ENCODE measurements at regions not wholly inside any gene's neighbourhood (a gene's known extent, or its start where the extent isn't known, plus 50 kb on each side); places are given as distances from the start of the nearest gene placed in this dataset.

- H3K4me3 ChIP-seq (ENCODE audit: low read depth in 1 of 2, low read length in 2 of 2) = no peak overlapping the region
- ATAC-seq (ENCODE audit: insufficient read depth, low read depth) (no peak), DNase-seq (no peak)
- H3K9ac ChIP-seq (ENCODE audit: low read depth, low read length) = no peak overlapping the region
- H4K20me1 ChIP-seq (ENCODE audit: insufficient read depth, low read length) = no peaks in the 10 kb centered on the region
- no peaks in the 10 kb centered on the region for H3K27me3 ChIP-seq (ENCODE audit: insufficient read depth, low read length, poor library complexity)
- no peak overlapping the region for H3K27ac ChIP-seq (ENCODE audit: low read length)
- no peaks in the 10 kb centered on the region for H3K36me3 ChIP-seq (ENCODE audit: insufficient read depth, low read length)
- TF ChIP-seq EZH2 (IDR thresholded peaks at IDR 0.05; ENCODE audit: borderline replicate concordance, low read depth, low read length, severe bottlenecking) (no peak), CTCF (IDR thresholded peaks at IDR 0.05; ENCODE audit: borderline replicate concordance, extremely low read depth, low read length, poor library complexity, severe bottlenecking) (no peak)
- no peak overlapping the region for H3K4me2 ChIP-seq (ENCODE audit: insufficient read depth, low read length)
- no peaks in the 10 kb centered on the region for H3K79me2 ChIP-seq (ENCODE audit: insufficient read depth, low read length)
- no peak overlapping the region for H2AFZ ChIP-seq (ENCODE audit: low read depth, low read length)
- H3K4me1 ChIP-seq (ENCODE audit: insufficient read depth, low read length) = no peaks in the 10 kb centered on the region
- peaks cover 7% of the 10 kb centered on the region for H3K9me3 ChIP-seq (ENCODE audit: insufficient read depth, low read length, severe bottlenecking)
Measured at GRCh38 chr5:2311851-2312250, 429.1 kb upstream of the IRX4 start.

- no peak overlapping the region for H3K9ac ChIP-seq (ENCODE audit: low read depth, low read length)
- H3K4me3 ChIP-seq (ENCODE audit: low read depth in 1 of 2, low read length in 2 of 2) = no peak overlapping the region
- no peaks in the 10 kb centered on the region for H4K20me1 ChIP-seq (ENCODE audit: insufficient read depth, low read length)
- no peaks in the 10 kb centered on the region for H3K27me3 ChIP-seq (ENCODE audit: insufficient read depth, low read length, poor library complexity)
- TF ChIP-seq CTCF (IDR thresholded peaks at IDR 0.05; ENCODE audit: borderline replicate concordance, extremely low read depth, low read length, poor library complexity, severe bottlenecking) (no peak), EZH2 (IDR thresholded peaks at IDR 0.05; ENCODE audit: borderline replicate concordance, low read depth, low read length, severe bottlenecking) (no peak)
- peaks cover 7% of the 10 kb centered on the region for H3K9me3 ChIP-seq (ENCODE audit: insufficient read depth, low read length, severe bottlenecking)
- no peaks in the 10 kb centered on the region for H3K79me2 ChIP-seq (ENCODE audit: insufficient read depth, low read length)
- H2AFZ ChIP-seq (ENCODE audit: low read depth, low read length) = no peak overlapping the region
- H3K4me1 ChIP-seq (ENCODE audit: insufficient read depth, low read length) = no peaks in the 10 kb centered on the region
- DNase-seq (no peak), ATAC-seq (ENCODE audit: insufficient read depth, low read depth) (no peak)
- no peak overlapping the region for H3K27ac ChIP-seq (ENCODE audit: low read length)
- no peak overlapping the region for H3K4me2 ChIP-seq (ENCODE audit: insufficient read depth, low read length)
- no peaks in the 10 kb centered on the region for H3K36me3 ChIP-seq (ENCODE audit: insufficient read depth, low read length)
Measured at GRCh38 chr5:2310946-2311345, 428.2 kb upstream of the IRX4 start.

GRCh38 chr5:2307631-2308030 lies 424.9 kb upstream of the IRX4 start:
- Histone ChIP-seq H3K9me3 (ENCODE audit: insufficient read depth, low read length, severe bottlenecking) (no peaks in the 10 kb centered on the region), H4K20me1 (ENCODE audit: insufficient read depth, low read length) (no peaks in the 10 kb centered on the region), H2AFZ (ENCODE audit: low read depth, low read length) (no peak overlapping the region), H3K4me1 (ENCODE audit: insufficient read depth, low read length) (no peaks in the 10 kb centered on the region), H3K27ac (ENCODE audit: low read length) (no peak overlapping the region), H3K36me3 (ENCODE audit: insufficient read depth, low read length) (no peaks in the 10 kb centered on the region), H3K27me3 (ENCODE audit: insufficient read depth, low read length, poor library complexity) (no peaks in the 10 kb centered on the region), H3K9ac (ENCODE audit: low read depth, low read length) (no peak overlapping the region), H3K4me3 (ENCODE audit: low read depth in 1 of 2, low read length in 2 of 2) (no peak overlapping the region), H3K79me2 (ENCODE audit: insufficient read depth, low read length) (no peaks in the 10 kb centered on the region), H3K4me2 (ENCODE audit: insufficient read depth, low read length) (no peak overlapping the region)
- TF ChIP-seq CTCF (IDR thresholded peaks at IDR 0.05; ENCODE audit: borderline replicate concordance, extremely low read depth, low read length, poor library complexity, severe bottlenecking) = no peak
- no peak for TF ChIP-seq EZH2 (IDR thresholded peaks at IDR 0.05; ENCODE audit: borderline replicate concordance, low read depth, low read length, severe bottlenecking)
- no peak for DNase-seq
- ATAC-seq (ENCODE audit: insufficient read depth, low read depth) = no peak

- H3K79me2 ChIP-seq (ENCODE audit: insufficient read depth, low read length) = no peaks in the 10 kb centered on the region
- no peaks in the 10 kb centered on the region for H4K20me1 ChIP-seq (ENCODE audit: insufficient read depth, low read length)
- no peak overlapping the region for H2AFZ ChIP-seq (ENCODE audit: low read depth, low read length)
- no peak for DNase-seq
- H3K36me3 ChIP-seq (ENCODE audit: insufficient read depth, low read length) = no peaks in the 10 kb centered on the region
- no peak overlapping the region for H3K4me2 ChIP-seq (ENCODE audit: insufficient read depth, low read length)
- H3K27me3 ChIP-seq (ENCODE audit: insufficient read depth, low read length, poor library complexity) = no peaks in the 10 kb centered on the region
- no peaks in the 10 kb centered on the region for H3K4me1 ChIP-seq (ENCODE audit: insufficient read depth, low read length)
- TF ChIP-seq EZH2 (IDR thresholded peaks at IDR 0.05; ENCODE audit: borderline replicate concordance, low read depth, low read length, severe bottlenecking) (no peak), CTCF (IDR thresholded peaks at IDR 0.05; ENCODE audit: borderline replicate concordance, extremely low read depth, low read length, poor library complexity, severe bottlenecking) (no peak)
- H3K9me3 ChIP-seq (ENCODE audit: insufficient read depth, low read length, severe bottlenecking) = no peaks in the 10 kb centered on the region
- H3K4me3 ChIP-seq (ENCODE audit: low read depth in 1 of 2, low read length in 2 of 2) = no peak overlapping the region
- H3K9ac ChIP-seq (ENCODE audit: low read depth, low read length) = no peak overlapping the region
- no peak overlapping the region for H3K27ac ChIP-seq (ENCODE audit: low read length)
- no peak for ATAC-seq (ENCODE audit: insufficient read depth, low read depth)
Measured at GRCh38 chr5:2306711-2307110, 424.0 kb upstream of the IRX4 start.

All from DND-41 (cell line).